ENCODE measurements at regions not wholly inside any gene's neighbourhood (a gene's known extent, or its start where the extent isn't known, plus 50 kb on each side); places are given as distances from the start of the nearest gene placed in this dataset.

- Histone ChIP-seq H3F3A (ENCODE audit: insufficient read depth) (no peaks in the 10 kb centered on the region), H3K9me2 (ENCODE audit: insufficient read depth) (no peaks in the 10 kb centered on the region), H3K9ac (no peak overlapping the region), H2AFZ (no peak overlapping the region), H3K4me2 (ENCODE audit: unreplicated experiment) (no peak overlapping the region), H3K4me1 (ENCODE audit: insufficient read depth) (no peaks in the 10 kb centered on the region), H3K4me3 (no peak overlapping the region), H3K27ac (no peak overlapping the region), H4K20me1 (ENCODE audit: insufficient read depth) (no peaks in the 10 kb centered on the region), H3K36me3 (ENCODE audit: low read depth) (no peaks in the 10 kb centered on the region), H3K9me3 (ENCODE audit: low read depth) (no peaks in the 10 kb centered on the region), H3K79me2 (ENCODE audit: insufficient read depth) (no peaks in the 10 kb centered on the region), H3K27me3 (replicated peaks; ENCODE audit: insufficient read depth) (no peaks in the 10 kb centered on the region)
- in situ Hi-C loops (cut with MboI) = no loop called here
- TF ChIP-seq EZH2 (IDR thresholded peaks at IDR 0.05; ENCODE audit: insufficient read depth, poor library complexity, severe bottlenecking) (no peak), EZH2phosphoT487 (IDR thresholded peaks at IDR 0.05; ENCODE audit: insufficient read depth, low read depth) (no peak)
- no peak for DNase-seq
- 34 to 37% methylated on average over 4 of the region's 4 CpGs for WGBS, 2 experiments (ENCODE audit: low coverage in 1 of 2, low lambda C conversion rate in 2 of 2, missing lambda C conversion rate in 2 of 2)
These were observed 130.6 kb upstream of the LSM8 start for GRCh38 chr7:118053353-118053752.

GRCh38 chr7:118054529-118054928, 129.4 kb upstream of the LSM8 start:
- H4K20me1 ChIP-seq (ENCODE audit: insufficient read depth) = no peaks in the 10 kb centered on the region

GRCh38 chr7:118055647-118056046, 128.3 kb upstream of the LSM8 start:
- Histone ChIP-seq H3K9me2 (ENCODE audit: insufficient read depth) (no peaks in the 10 kb centered on the region), H3F3A (ENCODE audit: insufficient read depth) (no peaks in the 10 kb centered on the region), H3K4me3 (no peak overlapping the region), H3K27me3 (replicated peaks; ENCODE audit: insufficient read depth) (no peaks in the 10 kb centered on the region), H3K4me2 (ENCODE audit: unreplicated experiment) (no peak overlapping the region), H3K27ac (no peak overlapping the region), H2AFZ (no peak overlapping the region), H3K9me3 (ENCODE audit: low read depth) (no peaks in the 10 kb centered on the region), H3K9ac (no peak overlapping the region), H3K36me3 (ENCODE audit: low read depth) (no peaks in the 10 kb centered on the region), H4K20me1 (ENCODE audit: insufficient read depth) (no peaks in the 10 kb centered on the region), H3K4me1 (ENCODE audit: insufficient read depth) (no peaks in the 10 kb centered on the region), H3K79me2 (ENCODE audit: insufficient read depth) (no peaks in the 10 kb centered on the region)
- TF ChIP-seq EZH2phosphoT487 (IDR thresholded peaks at IDR 0.05; ENCODE audit: insufficient read depth, low read depth) = no peak
- TF ChIP-seq EZH2 (IDR thresholded peaks at IDR 0.05; ENCODE audit: insufficient read depth, poor library complexity, severe bottlenecking) = no peak
- DNase-seq = no peak
- in situ Hi-C loops (cut with MboI) = no loop called here
- WGBS, 2 experiments (ENCODE audit: low coverage in 1 of 2, low lambda C conversion rate in 2 of 2, missing lambda C conversion rate in 2 of 2) = 16 to 24% methylated on average over 3 of the region's 3 CpGs

More at GRCh38 chr7:118054529-118054928, 129.4 kb upstream of the LSM8 start:
- H3K9me2 ChIP-seq (ENCODE audit: insufficient read depth) = no peaks in the 10 kb centered on the region
- H3K9me3 ChIP-seq (ENCODE audit: low read depth) = no peaks in the 10 kb centered on the region
- no peak overlapping the region for H3K4me3 ChIP-seq
- no peaks in the 10 kb centered on the region for H3K27me3 ChIP-seq (replicated peaks; ENCODE audit: insufficient read depth)
- no peak for DNase-seq
- H3K4me2 ChIP-seq (ENCODE audit: unreplicated experiment) = no peak overlapping the region
- no peaks in the 10 kb centered on the region for H3K36me3 ChIP-seq (ENCODE audit: low read depth)
- TF ChIP-seq EZH2phosphoT487 (IDR thresholded peaks at IDR 0.05; ENCODE audit: insufficient read depth, low read depth) = no peak
- no peak for TF ChIP-seq EZH2 (IDR thresholded peaks at IDR 0.05; ENCODE audit: insufficient read depth, poor library complexity, severe bottlenecking)
- H3K79me2 ChIP-seq (ENCODE audit: insufficient read depth) = no peaks in the 10 kb centered on the region
- no peak overlapping the region for H2AFZ ChIP-seq
- H3K9ac ChIP-seq = no peak overlapping the region
- in situ Hi-C loops (cut with MboI) = no loop called here
- no peaks in the 10 kb centered on the region for H3K4me1 ChIP-seq (ENCODE audit: insufficient read depth)
- no peaks in the 10 kb centered on the region for H3F3A ChIP-seq (ENCODE audit: insufficient read depth)
- no peak overlapping the region for H3K27ac ChIP-seq
- 10 to 14% methylated on average over 2 of the region's 2 CpGs for WGBS, 2 experiments (ENCODE audit: low coverage in 1 of 2, low lambda C conversion rate in 2 of 2, missing lambda C conversion rate in 2 of 2)

GRCh38 chr7:118057404-118057803, 126.6 kb upstream of the LSM8 start:
- H3F3A ChIP-seq (ENCODE audit: insufficient read depth) = no peaks in the 10 kb centered on the region
- no peaks in the 10 kb centered on the region for H3K36me3 ChIP-seq (ENCODE audit: low read depth)
- H3K4me3 ChIP-seq = no peak overlapping the region
- no peak overlapping the region for H3K27ac ChIP-seq
- no peaks in the 10 kb centered on the region for H3K9me3 ChIP-seq (ENCODE audit: low read depth)
- H3K79me2 ChIP-seq (ENCODE audit: insufficient read depth) = no peaks in the 10 kb centered on the region
- H3K9ac ChIP-seq = no peak overlapping the region
- H2AFZ ChIP-seq = no peak overlapping the region
- H3K9me2 ChIP-seq (ENCODE audit: insufficient read depth) = no peaks in the 10 kb centered on the region
- DNase-seq = no peak
- H3K4me1 ChIP-seq (ENCODE audit: insufficient read depth) = no peaks in the 10 kb centered on the region
- in situ Hi-C loops (cut with MboI) = no loop called here
- TF ChIP-seq EZH2phosphoT487 (IDR thresholded peaks at IDR 0.05; ENCODE audit: insufficient read depth, low read depth) = no peak
- TF ChIP-seq EZH2 (IDR thresholded peaks at IDR 0.05; ENCODE audit: insufficient read depth, poor library complexity, severe bottlenecking) = no peak
- no peak overlapping the region for H3K4me2 ChIP-seq (ENCODE audit: unreplicated experiment)
- H4K20me1 ChIP-seq (ENCODE audit: insufficient read depth) = no peaks in the 10 kb centered on the region
- no peaks in the 10 kb centered on the region for H3K27me3 ChIP-seq (replicated peaks; ENCODE audit: insufficient read depth)
- 23 to 29% methylated on average over 5 of the region's 5 CpGs for WGBS, 2 experiments (ENCODE audit: low coverage in 1 of 2, low lambda C conversion rate in 2 of 2, missing lambda C conversion rate in 2 of 2)

- DNase-seq = peak; percentile 1
These were observed 124.8 kb upstream of the LSM8 start for GRCh38 chr7:118059209-118059608.

More at GRCh38 chr7:118059209-118059608, 124.8 kb upstream of the LSM8 start:
- no peak overlapping the region for H3K27ac ChIP-seq
- H3F3A ChIP-seq (ENCODE audit: insufficient read depth) = no peaks in the 10 kb centered on the region
- H3K9me3 ChIP-seq (ENCODE audit: low read depth) = no peaks in the 10 kb centered on the region
- no peaks in the 10 kb centered on the region for H4K20me1 ChIP-seq (ENCODE audit: insufficient read depth)
- no peaks in the 10 kb centered on the region for H3K36me3 ChIP-seq (ENCODE audit: low read depth)
- H2AFZ ChIP-seq = no peak overlapping the region
- H3K4me1 ChIP-seq (ENCODE audit: insufficient read depth) = no peaks in the 10 kb centered on the region
- no peaks in the 10 kb centered on the region for H3K27me3 ChIP-seq (replicated peaks; ENCODE audit: insufficient read depth)
- TF ChIP-seq EZH2 (IDR thresholded peaks at IDR 0.05; ENCODE audit: insufficient read depth, poor library complexity, severe bottlenecking) (no peak), EZH2phosphoT487 (IDR thresholded peaks at IDR 0.05; ENCODE audit: insufficient read depth, low read depth) (no peak)
- in situ Hi-C loops (cut with MboI) = no loop called here
- no peaks in the 10 kb centered on the region for H3K9me2 ChIP-seq (ENCODE audit: insufficient read depth)
- H3K4me3 ChIP-seq = no peak overlapping the region
- no peak overlapping the region for H3K9ac ChIP-seq
- H3K79me2 ChIP-seq (ENCODE audit: insufficient read depth) = no peaks in the 10 kb centered on the region
- H3K4me2 ChIP-seq (ENCODE audit: unreplicated experiment) = no peak overlapping the region
- 14 to 23% methylated on average over 2 of the region's 2 CpGs for WGBS, 2 experiments (ENCODE audit: low coverage in 1 of 2, low lambda C conversion rate in 2 of 2, missing lambda C conversion rate in 2 of 2)

Measured in GM23248 (cell line).